ENCODE measurements at regions not wholly inside any gene's neighbourhood (a gene's known extent, or its start where the extent isn't known, plus 50 kb on each side); places are given as distances from the start of the nearest gene placed in this dataset.
"Not testable (repeated sequence)": the region's sequence is repeated elsewhere in the genome, so short reads cannot be mapped to it uniquely, and the experiment has no call there.

GRCh38 chr1:67907467-67907866 lies 74.2 kb upstream of the GNG12 start:
- WGBS, 2 experiments (ENCODE audit: insufficient coverage in 2 of 2): 92% methylated on average over 2 of the region's 4 CpGs; no CpG with 5 or more reads in 1 of the 2 experiments
- not testable (repeated sequence) for H3K4me3 ChIP-seq (ENCODE audit: extremely low read depth, insufficient read depth, low read length, poor library complexity, severe bottlenecking); H3K36me3 ChIP-seq (ENCODE audit: control insufficient read depth, insufficient read depth, low read length); H3K9me3 ChIP-seq (ENCODE audit: control insufficient read depth, low read length); H3K27ac ChIP-seq (ENCODE audit: low read depth, low read length, severe bottlenecking)
- peaks cover 19% of the 10 kb centered on the region for H3K4me1 ChIP-seq (ENCODE audit: control insufficient read depth, insufficient read depth, low read length, poor library complexity, severe bottlenecking)

GRCh38 chr1:67906015-67906414 lies 72.7 kb upstream of the GNG12 start:
- not testable (repeated sequence) for H3K27ac ChIP-seq (ENCODE audit: low read depth, low read length, severe bottlenecking); H3K36me3 ChIP-seq (ENCODE audit: control insufficient read depth, insufficient read depth, low read length); H3K4me3 ChIP-seq (ENCODE audit: extremely low read depth, insufficient read depth, low read length, poor library complexity, severe bottlenecking); H3K9me3 ChIP-seq (ENCODE audit: control insufficient read depth, low read length)
- 100% methylated on average over 2 of the region's 2 CpGs; no CpG with 5 or more reads in 1 of the 2 experiments for WGBS, 2 experiments (ENCODE audit: insufficient coverage in 2 of 2)
- H3K4me1 ChIP-seq (ENCODE audit: control insufficient read depth, insufficient read depth, low read length, poor library complexity, severe bottlenecking): peaks cover 19% of the 10 kb centered on the region

- H3K4me3 ChIP-seq (ENCODE audit: extremely low read depth, insufficient read depth, low read length, poor library complexity, severe bottlenecking); H3K27ac ChIP-seq (ENCODE audit: low read depth, low read length, severe bottlenecking); H3K36me3 ChIP-seq (ENCODE audit: control insufficient read depth, insufficient read depth, low read length); H3K9me3 ChIP-seq (ENCODE audit: control insufficient read depth, low read length): not testable (repeated sequence)
- peaks cover 13% of the 10 kb centered on the region for H3K4me1 ChIP-seq (ENCODE audit: control insufficient read depth, insufficient read depth, low read length, poor library complexity, severe bottlenecking)
- 79% methylated on average over 2 of the region's 6 CpGs; no CpG with 5 or more reads in 1 of the 2 experiments for WGBS, 2 experiments (ENCODE audit: insufficient coverage in 2 of 2)
Measured at GRCh38 chr1:67902546-67903223, 69.4 kb upstream of the GNG12 start.

- Histone ChIP-seq H3K27ac (ENCODE audit: low read depth, low read length, severe bottlenecking) (peak overlapping the region; percentile 50), H3K4me3 (ENCODE audit: extremely low read depth, insufficient read depth, low read length, poor library complexity, severe bottlenecking) (no peak overlapping the region)
- WGBS, 2 experiments (ENCODE audit: insufficient coverage in 2 of 2): 80% methylated on average over 1 of the region's 4 CpGs; no CpG with 5 or more reads in 1 of the 2 experiments
Measured at GRCh38 chr1:67898033-67898726, 64.9 kb upstream of the GNG12 start.

GRCh38 chr1:67897270-67897949 lies 64.1 kb upstream of the GNG12 start:
- peak overlapping the region; percentile 50 for H3K27ac ChIP-seq (ENCODE audit: low read depth, low read length, severe bottlenecking)
- no peak overlapping the region for H3K4me3 ChIP-seq (ENCODE audit: extremely low read depth, insufficient read depth, low read length, poor library complexity, severe bottlenecking)
- 73 to 74% methylated on average over 3 to 5 of the region's 9 CpGs for WGBS, 2 experiments (ENCODE audit: insufficient coverage in 2 of 2)
- no peaks in the 10 kb centered on the region for H3K36me3 ChIP-seq (ENCODE audit: control insufficient read depth, insufficient read depth, low read length)
- peaks cover 8% of the 10 kb centered on the region for H3K9me3 ChIP-seq (ENCODE audit: control insufficient read depth, low read length)
- peaks cover 19% of the 10 kb centered on the region for H3K4me1 ChIP-seq (ENCODE audit: control insufficient read depth, insufficient read depth, low read length, poor library complexity, severe bottlenecking)

More at GRCh38 chr1:67898033-67898726, 64.9 kb upstream of the GNG12 start:
- no peaks in the 10 kb centered on the region for H3K36me3 ChIP-seq (ENCODE audit: control insufficient read depth, insufficient read depth, low read length)
- peaks cover 9% of the 10 kb centered on the region for H3K9me3 ChIP-seq (ENCODE audit: control insufficient read depth, low read length)
- H3K4me1 ChIP-seq (ENCODE audit: control insufficient read depth, insufficient read depth, low read length, poor library complexity, severe bottlenecking): peaks cover 19% of the 10 kb centered on the region

- no peak overlapping the region for H3K4me3 ChIP-seq (ENCODE audit: extremely low read depth, insufficient read depth, low read length, poor library complexity, severe bottlenecking)
- no peaks in the 10 kb centered on the region for H3K36me3 ChIP-seq (ENCODE audit: control insufficient read depth, insufficient read depth, low read length)
- 93 to 98% methylated on average over 4 to 5 of the region's 6 CpGs for WGBS, 2 experiments (ENCODE audit: insufficient coverage in 2 of 2)
- H3K4me1 ChIP-seq (ENCODE audit: control insufficient read depth, insufficient read depth, low read length, poor library complexity, severe bottlenecking): peaks cover 20% of the 10 kb centered on the region
- peaks cover 2% of the 10 kb centered on the region for H3K9me3 ChIP-seq (ENCODE audit: control insufficient read depth, low read length)
- H3K27ac ChIP-seq (ENCODE audit: low read depth, low read length, severe bottlenecking): no peak overlapping the region
Measured at GRCh38 chr1:67896826-67897225, 63.6 kb upstream of the GNG12 start.

GRCh38 chr1:67894981-67895735 lies 61.9 kb upstream of the GNG12 start:
- WGBS, 2 experiments (ENCODE audit: insufficient coverage in 2 of 2): 83% methylated on average over 1 of the region's 4 CpGs; no CpG with 5 or more reads in 1 of the 2 experiments
- Histone ChIP-seq H3K9me3 (ENCODE audit: control insufficient read depth, low read length) (no peaks in the 10 kb centered on the region), H3K4me3 (ENCODE audit: extremely low read depth, insufficient read depth, low read length, poor library complexity, severe bottlenecking) (no peak overlapping the region), H3K36me3 (ENCODE audit: control insufficient read depth, insufficient read depth, low read length) (no peaks in the 10 kb centered on the region), H3K4me1 (ENCODE audit: control insufficient read depth, insufficient read depth, low read length, poor library complexity, severe bottlenecking) (peaks cover 36% of the 10 kb centered on the region), H3K27ac (ENCODE audit: low read depth, low read length, severe bottlenecking) (no peak overlapping the region)

GRCh38 chr1:67893126-67893495 lies 59.8 kb upstream of the GNG12 start:
- Histone ChIP-seq H3K4me1 (ENCODE audit: control insufficient read depth, insufficient read depth, low read length, poor library complexity, severe bottlenecking) (peaks cover 54% of the 10 kb centered on the region), H3K4me3 (ENCODE audit: extremely low read depth, insufficient read depth, low read length, poor library complexity, severe bottlenecking) (no peak overlapping the region), H3K27ac (ENCODE audit: low read depth, low read length, severe bottlenecking) (no peak overlapping the region), H3K9me3 (ENCODE audit: control insufficient read depth, low read length) (no peaks in the 10 kb centered on the region), H3K36me3 (ENCODE audit: control insufficient read depth, insufficient read depth, low read length) (no peaks in the 10 kb centered on the region)
- no CpG with 5 or more reads among the region's 3 CpGs for WGBS, 2 experiments (ENCODE audit: insufficient coverage in 2 of 2)

GRCh38 chr1:67892476-67893125 lies 59.3 kb upstream of the GNG12 start:
- WGBS, 2 experiments (ENCODE audit: insufficient coverage in 2 of 2): 20 to 64% methylated on average over 1 to 3 of the region's 3 CpGs
- H3K9me3 ChIP-seq (ENCODE audit: control insufficient read depth, low read length): no peaks in the 10 kb centered on the region
- H3K27ac ChIP-seq (ENCODE audit: low read depth, low read length, severe bottlenecking): no peak overlapping the region
- peaks cover 54% of the 10 kb centered on the region for H3K4me1 ChIP-seq (ENCODE audit: control insufficient read depth, insufficient read depth, low read length, poor library complexity, severe bottlenecking)
- no peak overlapping the region for H3K4me3 ChIP-seq (ENCODE audit: extremely low read depth, insufficient read depth, low read length, poor library complexity, severe bottlenecking)
- no peaks in the 10 kb centered on the region for H3K36me3 ChIP-seq (ENCODE audit: control insufficient read depth, insufficient read depth, low read length)

GRCh38 chr1:67890857-67891256 lies 57.6 kb upstream of the GNG12 start:
- Histone ChIP-seq H3K4me3 (ENCODE audit: extremely low read depth, insufficient read depth, low read length, poor library complexity, severe bottlenecking) (no peak overlapping the region), H3K27ac (ENCODE audit: low read depth, low read length, severe bottlenecking) (peak overlapping the region; percentile 90), H3K9me3 (ENCODE audit: control insufficient read depth, low read length) (no peaks in the 10 kb centered on the region), H3K4me1 (ENCODE audit: control insufficient read depth, insufficient read depth, low read length, poor library complexity, severe bottlenecking) (peaks cover 43% of the 10 kb centered on the region), H3K36me3 (ENCODE audit: control insufficient read depth, insufficient read depth, low read length) (no peaks in the 10 kb centered on the region)
- 90% methylated on average over 1 of the region's 1 CpG; no CpG with 5 or more reads in 1 of the 2 experiments for WGBS, 2 experiments (ENCODE audit: insufficient coverage in 2 of 2)
